Bone marrow (tissue), 2 donors: ENCODE measurements at regions not wholly inside any gene's neighbourhood (a gene's known extent, or its start where the extent isn't known, plus 50 kb on each side); places are given as distances from the start of the nearest gene placed in this dataset.
"Not testable (repeated sequence)": the region's sequence is repeated elsewhere in the genome, so short reads cannot be mapped to it uniquely, and the experiment has no call there.

Experiments
- DNase-seq, 2 donors: peaks; one replicate each; lab custom pipeline; 2025; lab: John Stamatoyannopoulos, UW

- peak in 1 of 2 donors; percentile 77 for DNase-seq
Measured at GRCh38 chr13:24995225-24995804, 100.6 kb upstream of the PABPC3 start.

- DNase-seq, result peak in 1 of 2 donors; percentile 35
Measured at GRCh38 chr13:24997367-24997967, 98.5 kb upstream of the PABPC3 start.

DNA sequence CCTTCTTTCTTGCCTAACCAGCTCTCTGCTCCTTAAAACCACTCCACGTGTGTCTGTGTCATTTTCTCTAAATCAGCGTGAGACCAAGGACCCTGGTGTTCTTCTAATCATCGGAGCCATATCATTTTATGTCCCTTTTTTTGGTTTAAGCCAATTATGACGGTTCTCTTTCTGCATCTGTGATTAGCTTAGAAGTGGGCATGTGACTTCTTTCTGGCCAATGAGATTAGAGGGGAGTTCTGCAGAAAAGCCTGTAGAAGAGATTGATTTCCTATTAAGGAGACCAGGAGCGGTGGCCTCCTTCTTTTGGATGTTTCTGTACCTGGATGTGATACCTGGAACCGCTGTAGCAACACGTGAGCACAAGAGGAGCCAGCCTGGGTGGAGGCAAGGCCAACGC is 97.5 kb upstream of the PABPC3 start:
- no peak for DNase-seq

DNA sequence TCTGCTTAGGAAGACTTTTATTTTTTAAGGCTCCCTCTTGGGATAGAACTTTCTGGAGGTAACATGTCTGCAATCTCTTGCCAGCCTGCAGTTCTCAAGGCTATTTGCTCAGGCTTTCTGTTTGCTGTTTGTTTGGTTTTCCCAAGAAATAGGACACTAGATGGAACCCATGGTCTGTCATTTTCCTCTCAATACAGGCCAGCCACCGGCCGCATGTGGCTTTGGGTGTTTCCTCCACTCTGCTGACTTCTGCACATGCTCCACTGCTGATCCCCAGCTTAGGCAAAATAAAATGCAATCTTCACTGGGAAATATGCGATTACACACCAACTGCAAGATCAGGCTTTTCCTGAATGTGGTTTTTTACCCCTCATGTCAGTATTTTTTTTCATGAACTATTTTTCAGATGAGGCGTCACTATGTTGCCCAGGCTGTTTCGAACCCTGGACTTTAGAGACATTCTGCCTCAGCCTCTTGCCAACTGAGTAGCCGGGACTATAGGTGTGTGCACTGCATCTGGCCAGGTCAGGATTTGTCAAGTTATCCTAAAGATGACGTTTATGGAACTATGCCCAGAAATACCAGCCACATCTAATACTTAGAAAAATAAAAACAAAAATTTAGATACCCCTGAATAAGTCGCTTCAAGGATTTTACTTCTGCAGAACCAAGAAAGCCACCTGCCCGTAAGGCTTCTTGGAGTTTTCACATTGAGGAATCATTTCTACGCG is 94.3 kb upstream of the PABPC3 start:
- DNase-seq, result no peak

DNA sequence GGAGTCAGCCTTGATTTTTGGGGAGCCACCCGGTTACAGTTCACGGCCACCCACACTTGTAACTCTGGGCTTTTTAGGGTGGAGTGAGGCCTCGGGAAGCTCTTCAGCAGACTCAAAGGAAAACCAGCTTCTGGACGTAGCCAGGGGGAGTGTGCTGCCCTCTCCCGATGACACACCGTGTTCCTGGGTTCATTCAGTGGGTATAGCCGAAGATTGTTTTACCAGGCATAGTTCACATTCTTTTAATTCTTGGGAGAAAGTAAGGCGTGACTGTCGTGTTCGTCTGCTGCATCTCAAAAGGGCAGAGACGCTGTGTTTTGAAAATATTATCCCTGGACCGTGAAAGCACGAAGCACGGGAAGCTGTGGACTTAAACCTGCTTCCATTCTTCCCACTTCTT is 93.6 kb upstream of the PABPC3 start:
- not testable (repeated sequence) for DNase-seq

DNA sequence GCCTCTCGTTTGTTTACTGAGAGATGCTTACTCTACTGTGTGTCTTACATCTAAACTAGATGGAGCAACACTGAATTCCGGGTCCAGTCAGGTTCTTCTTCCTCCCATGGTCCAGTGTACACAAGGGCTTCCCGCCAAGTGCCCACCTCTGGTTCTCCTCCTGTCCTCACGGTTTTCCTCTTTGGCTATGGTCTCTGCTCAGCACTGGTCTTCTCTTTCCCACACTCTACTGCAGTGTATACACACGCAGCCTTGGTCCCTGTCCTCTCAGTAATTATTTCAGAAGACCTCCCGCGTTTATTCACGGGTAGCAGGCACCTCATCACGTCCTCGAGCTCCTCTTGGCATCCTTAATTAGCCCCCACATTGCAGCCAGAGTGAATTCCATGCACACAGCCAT is 91.4 kb upstream of the PABPC3 start:
- DNase-seq, result not testable (repeated sequence)

- not testable (repeated sequence) for DNase-seq
Measured at GRCh38 chr13:25005050-25005497, 90.9 kb upstream of the PABPC3 start.

DNA sequence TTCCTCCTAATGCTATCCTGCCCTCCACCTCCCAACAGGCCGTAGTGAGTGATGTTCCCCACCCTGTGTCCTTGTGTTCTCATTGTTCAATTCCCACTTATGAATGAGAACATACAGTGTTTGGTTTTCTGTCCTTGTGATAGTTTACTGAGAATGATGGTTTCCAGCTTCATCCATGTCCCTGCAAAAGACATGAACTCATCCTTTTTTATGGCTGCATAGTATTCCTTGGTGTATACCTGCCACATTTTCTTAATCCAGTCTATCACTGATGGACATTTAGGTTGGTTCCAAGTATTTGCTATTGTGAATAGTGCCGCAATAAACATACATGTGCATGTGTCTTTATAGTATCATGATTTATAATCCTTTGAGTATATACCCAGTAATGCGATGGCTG is 88.5 kb upstream of the PABPC3 start:
- DNase-seq, result not testable (repeated sequence)

DNA sequence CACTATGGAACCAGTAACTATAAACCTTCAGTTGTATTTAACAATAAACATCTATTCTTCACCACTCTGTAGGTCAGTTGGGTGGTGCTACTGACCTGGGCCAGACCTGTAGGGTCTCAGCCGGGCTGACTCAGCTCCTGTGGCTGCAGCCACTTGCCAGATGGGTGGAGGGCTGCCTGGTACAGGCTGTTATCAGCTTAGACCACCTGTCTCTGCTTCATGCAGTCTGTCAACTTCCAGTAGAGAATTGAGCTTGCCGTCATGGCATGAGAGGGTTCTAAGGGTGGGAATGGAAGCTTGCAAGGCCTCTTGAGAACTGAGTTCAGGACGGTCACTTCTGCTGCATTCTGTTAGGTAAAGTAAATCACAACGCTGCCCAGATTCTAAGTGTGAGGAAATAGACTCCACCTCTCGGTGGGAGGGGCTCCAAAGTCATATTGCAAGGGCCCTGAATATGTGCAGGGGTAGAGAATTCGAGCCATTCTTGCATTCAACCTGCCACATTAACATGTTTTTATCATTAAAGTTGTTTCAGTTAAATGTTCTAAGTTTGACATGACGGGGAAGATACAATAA is 81.5 kb upstream of the PABPC3 start:
- DNase-seq, result not testable (repeated sequence)

DNA sequence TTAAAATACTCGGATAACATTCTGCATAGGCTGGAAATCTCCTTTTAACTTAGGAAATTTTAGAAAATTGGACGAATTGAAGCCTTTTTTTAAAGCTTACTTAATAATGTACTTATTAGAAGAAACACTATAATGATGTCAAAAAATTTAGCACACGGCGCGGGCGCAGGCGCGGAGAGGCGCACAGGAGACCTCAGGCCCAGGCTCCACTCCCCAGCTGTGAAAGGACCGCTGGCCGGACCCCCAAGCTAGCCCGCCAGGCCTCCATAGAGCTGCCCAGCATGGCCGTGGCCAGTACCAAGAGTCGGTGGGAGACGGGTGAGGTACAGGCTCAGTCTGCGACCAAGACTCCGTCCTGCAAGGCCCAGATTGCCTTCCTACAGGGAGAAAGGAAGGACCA is 78.8 kb upstream of the PABPC3 start:
- not testable (repeated sequence) for DNase-seq

DNA sequence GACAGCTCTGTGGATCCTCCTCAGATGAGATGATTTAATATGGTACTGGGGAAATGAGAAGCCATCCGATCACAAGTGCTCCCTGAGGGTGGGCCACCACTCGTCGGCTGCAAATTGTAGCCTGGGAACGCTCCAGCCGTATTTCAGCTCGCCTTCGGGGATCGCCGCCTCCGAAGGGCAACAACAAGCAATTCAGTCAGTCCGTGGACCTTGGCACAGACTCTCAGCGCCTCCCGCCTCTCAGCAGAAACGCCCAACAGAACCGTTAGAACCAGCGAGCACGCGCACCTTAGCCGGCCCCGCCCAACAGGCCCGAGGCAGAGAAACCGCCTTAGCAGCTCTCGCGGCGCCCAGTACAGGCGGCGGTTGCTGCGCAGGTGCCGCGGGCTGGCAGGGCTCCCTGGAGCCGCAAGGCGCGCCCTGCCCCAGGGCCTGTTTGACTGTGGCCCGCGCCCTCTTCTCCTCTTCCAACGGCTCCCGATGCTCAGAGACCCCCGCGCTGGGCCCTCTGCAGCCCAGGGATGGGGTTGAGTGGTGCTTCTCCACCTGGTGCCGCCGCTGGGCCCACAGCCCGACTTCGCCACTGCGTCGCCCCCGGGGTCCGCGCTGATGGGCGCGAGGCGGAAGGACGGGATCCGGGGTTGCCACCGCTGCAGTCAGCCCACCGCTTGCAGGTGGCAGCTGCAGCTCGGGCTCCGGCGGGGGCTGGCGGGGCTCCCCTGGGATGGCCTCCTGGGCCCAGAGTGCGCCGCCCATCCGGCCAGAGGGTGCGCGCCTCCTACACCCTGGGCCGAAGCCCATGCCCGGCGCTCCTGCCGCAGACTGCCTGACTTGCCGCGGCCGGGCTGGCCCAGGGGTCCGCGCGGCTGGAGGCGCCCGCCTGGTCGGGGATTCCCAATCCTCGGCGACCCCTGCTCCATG is 77.9 kb upstream of the PABPC3 start:
- DNase-seq, result not testable (repeated sequence)

DNA sequence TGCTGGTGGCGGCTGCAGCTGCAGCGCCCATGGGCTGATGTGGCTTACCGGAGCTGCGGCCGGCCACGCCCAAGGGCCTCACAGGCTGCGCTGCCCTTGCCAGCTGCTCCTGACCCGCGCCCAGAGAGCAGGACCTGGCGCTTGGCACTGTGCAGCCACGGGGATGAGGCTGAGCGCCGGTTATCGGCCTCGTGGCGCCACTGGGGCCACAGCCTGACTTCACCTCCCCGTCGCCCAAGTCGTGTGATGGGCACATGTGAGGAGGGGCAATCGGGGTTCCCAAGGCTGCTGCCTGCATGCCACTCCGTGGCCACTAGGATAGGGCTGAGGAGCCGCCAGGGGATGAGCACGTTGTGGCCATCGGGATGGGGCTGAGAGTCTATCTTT is 77.2 kb upstream of the PABPC3 start:
- DNase-seq, result no peak

- DNase-seq, result not testable (repeated sequence)
Measured at GRCh38 chr13:25019741-25020140, 76.2 kb upstream of the PABPC3 start.

- DNase-seq, result no peak
Measured at GRCh38 chr13:25024175-25024574, 71.8 kb upstream of the PABPC3 start.

DNA sequence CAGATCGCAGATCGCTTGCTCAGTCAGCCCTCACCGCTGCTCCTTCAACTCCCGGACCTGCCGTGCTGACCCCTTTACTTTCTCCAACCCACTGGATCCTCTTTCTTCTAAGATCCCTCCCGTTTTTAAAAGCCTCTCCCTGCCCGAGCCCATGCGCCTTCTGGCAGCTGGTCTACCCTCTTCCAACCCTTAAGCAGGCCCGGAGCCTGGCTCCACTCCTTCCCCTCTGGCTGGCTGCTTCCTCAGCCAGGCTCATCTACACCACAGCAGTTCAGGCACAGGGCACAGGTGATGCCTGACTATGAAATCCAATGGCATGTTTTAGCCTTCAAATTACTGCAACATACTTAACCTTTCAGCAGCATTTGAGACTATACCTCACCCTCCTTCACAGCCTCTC is 63.8 kb upstream of the PABPC3 start:
- no peak for DNase-seq

DNA sequence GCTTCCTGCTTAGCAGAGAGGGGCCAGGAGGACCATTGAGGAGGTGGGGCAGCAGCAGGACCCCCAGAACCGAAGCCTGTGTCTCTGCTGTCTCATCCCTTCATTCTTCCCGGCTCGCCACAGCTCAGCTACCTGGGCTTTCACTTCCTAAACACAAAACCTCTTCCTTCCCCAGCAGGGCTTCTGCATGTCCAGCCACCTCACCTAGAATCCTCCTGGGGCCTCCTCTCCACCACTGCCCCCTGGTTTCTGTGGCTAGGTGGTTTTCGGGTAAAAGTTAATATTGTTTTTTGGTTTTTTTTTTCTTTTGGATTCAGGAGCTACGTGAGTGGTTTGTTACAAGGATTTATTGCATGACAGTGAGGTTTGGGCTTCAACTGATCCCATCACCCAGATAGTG is 61.8 kb upstream of the PABPC3 start:
- no peak for DNase-seq

- DNase-seq, result no peak
Measured at GRCh38 chr13:25037057-25037813, 58.7 kb upstream of the PABPC3 start.

DNA sequence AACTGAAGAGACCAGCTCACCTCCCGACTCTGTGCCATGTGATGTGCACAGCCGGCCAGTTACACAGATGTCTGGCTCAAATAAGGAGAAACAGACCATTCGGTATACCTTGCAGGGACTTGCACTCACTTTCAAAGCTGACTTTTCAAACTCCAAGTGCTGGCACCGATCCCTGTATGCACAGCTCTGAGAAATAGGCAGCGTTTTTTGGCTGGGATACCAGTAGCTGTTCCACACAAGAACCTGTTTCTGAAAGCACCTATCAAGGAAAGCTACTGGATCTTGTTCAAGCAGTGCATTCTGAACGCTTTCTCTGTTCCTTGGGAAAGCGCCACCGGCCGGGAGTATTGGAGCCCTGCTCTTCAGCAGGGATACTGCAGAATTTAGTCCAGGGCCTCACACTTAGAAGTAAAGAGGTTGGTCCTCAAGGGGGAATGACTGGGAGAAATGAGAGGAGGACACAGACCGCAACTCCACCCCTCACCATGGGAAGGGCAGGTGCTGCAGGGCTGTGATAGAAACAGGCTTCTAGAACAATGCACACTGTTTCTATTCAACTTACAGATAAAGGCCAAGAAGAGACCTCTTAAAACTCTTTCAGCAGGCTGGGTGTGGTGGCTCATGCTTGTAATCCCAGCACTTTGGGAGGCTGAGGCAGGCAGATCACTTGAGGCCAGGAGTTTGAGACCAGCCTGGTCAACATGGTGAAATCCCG is 53.6 kb upstream of the PABPC3 start:
- DNase-seq, result no peak

DNA sequence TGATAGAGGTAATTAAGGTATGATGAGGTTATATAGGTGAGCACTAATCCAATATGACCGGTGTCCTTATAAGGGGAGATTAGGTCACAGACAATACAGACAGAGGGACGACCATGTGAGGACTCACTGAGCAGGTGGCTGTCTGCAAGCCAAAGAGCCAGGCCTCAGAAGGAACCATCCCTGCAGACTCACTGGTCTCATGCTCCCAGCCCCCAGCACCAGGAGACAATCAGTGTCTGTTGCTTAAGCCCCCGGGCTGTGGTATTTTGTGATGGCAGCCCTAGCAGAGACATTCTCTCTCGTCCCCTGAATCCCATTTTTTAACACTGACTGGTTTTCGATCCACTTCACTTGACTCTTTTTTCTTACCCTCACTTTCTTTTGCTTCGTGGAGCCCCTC is 51.9 kb upstream of the PABPC3 start:
- no peak for DNase-seq
